Glutamatergic neuron (in vitro differentiated cells): ENCODE measurements at regions not wholly inside any gene's neighbourhood (a gene's known extent, or its start where the extent isn't known, plus 50 kb on each side); places are given as distances from the start of the nearest gene placed in this dataset.

Experiments used
- DNase-seq: peaks from one replicate; pipeline ENCODE4 v3.0.0; 2022
- H3K27ac Mint-ChIP-seq: one replicate; pipeline ENCODE4 v1.8.0; 2020; ENCODE audit warnings: mild to moderate bottlenecking, mixed read lengths, inconsistent platforms; ENCODE audit not compliant: unreplicated experiment
- H3K27me3 Mint-ChIP-seq: one replicate; pipeline ENCODE4 v1.8.0; 2020; ENCODE audit warnings: mild to moderate bottlenecking, moderate library complexity, mixed read lengths, inconsistent platforms; ENCODE audit not compliant: unreplicated experiment
- H3K36me3 Mint-ChIP-seq: one replicate; pipeline ENCODE4 v1.8.0; 2020; ENCODE audit warnings: mild to moderate bottlenecking, mixed read lengths, inconsistent platforms; ENCODE audit not compliant: unreplicated experiment
- H3K4me1 Mint-ChIP-seq: one replicate; pipeline ENCODE4 v1.8.0; 2020; ENCODE audit warnings: mild to moderate bottlenecking, low read depth, mixed read lengths, inconsistent platforms; ENCODE audit not compliant: unreplicated experiment
- H3K4me3 Mint-ChIP-seq: one replicate; pipeline ENCODE4 v1.8.0; 2020; ENCODE audit warnings: mild to moderate bottlenecking, mixed read lengths, inconsistent platforms; ENCODE audit not compliant: unreplicated experiment
- H3K9me3 Mint-ChIP-seq: one replicate; pipeline ENCODE4 v1.8.0; 2020; ENCODE audit warnings: mild to moderate bottlenecking, moderate library complexity, mixed read lengths, inconsistent platforms; ENCODE audit not compliant: unreplicated experiment
- TF ChIP-seq, protein P1 (sequence below): fragments of 200-600 bp; sonication (generic); IDR thresholded peaks from one replicate; pipeline ENCODE4 v1.5.0; 2021; ENCODE audit not compliant: partially characterized antibody, unreplicated experiment

GRCh38 chr6:10190042-10190441 is 224.8 kb downstream of the TFAP2A start:
- DNase-seq = no peak
- Mint-ChIP-seq H3K27me3 (peaks cover 2% of the 10 kb centered on the region), H3K9me3 (no peaks in the 10 kb centered on the region), H3K36me3 (no peaks in the 10 kb centered on the region), H3K4me1 (no peaks in the 10 kb centered on the region), H3K4me3 (no peak overlapping the region), H3K27ac (no peak overlapping the region)
- TF ChIP-seq, protein P1, sequence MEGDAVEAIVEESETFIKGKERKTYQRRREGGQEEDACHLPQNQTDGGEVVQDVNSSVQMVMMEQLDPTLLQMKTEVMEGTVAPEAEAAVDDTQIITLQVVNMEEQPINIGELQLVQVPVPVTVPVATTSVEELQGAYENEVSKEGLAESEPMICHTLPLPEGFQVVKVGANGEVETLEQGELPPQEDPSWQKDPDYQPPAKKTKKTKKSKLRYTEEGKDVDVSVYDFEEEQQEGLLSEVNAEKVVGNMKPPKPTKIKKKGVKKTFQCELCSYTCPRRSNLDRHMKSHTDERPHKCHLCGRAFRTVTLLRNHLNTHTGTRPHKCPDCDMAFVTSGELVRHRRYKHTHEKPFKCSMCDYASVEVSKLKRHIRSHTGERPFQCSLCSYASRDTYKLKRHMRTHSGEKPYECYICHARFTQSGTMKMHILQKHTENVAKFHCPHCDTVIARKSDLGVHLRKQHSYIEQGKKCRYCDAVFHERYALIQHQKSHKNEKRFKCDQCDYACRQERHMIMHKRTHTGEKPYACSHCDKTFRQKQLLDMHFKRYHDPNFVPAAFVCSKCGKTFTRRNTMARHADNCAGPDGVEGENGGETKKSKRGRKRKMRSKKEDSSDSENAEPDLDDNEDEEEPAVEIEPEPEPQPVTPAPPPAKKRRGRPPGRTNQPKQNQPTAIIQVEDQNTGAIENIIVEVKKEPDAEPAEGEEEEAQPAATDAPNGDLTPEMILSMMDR = no peak

DNA sequence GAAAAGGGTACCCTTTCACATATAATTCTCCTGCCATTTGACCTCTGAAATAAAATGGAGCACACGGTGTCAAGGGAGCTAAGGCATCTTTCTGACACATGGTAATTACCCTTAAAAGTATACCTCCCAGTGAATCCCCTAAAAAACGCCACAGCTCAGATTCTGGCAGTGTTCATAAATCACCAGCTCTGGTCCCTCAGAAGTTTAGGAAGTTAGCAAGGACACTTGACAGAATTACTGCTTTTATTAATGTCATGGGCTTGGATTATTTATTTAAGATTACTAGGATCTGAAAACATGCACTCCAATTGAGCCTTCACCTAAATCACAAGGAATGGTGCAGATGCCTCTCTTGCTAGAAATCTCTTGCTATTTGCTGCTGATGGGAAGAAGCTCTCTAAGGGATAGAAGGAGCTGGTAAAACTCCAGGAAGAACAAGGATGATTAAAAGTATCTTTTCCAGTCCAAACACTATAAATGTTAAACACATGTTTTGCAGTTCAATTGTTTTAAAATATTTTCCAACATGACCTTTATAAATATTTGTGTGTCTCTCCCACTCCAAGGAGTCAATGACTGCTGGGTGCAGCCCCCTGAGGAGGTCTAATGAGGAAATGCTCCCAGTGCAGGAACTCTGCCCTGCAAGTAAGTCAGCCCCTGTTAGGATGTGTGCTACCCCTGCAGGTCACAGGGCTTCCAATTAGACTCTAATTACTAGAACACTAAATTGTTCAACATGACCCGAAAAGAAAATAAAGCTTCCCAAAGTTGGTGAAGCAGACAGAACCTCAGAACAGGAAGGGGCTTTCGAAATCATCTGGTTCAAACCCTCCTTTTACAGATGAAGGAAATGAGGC is 230.3 kb downstream of the TFAP2A start:
- Mint-ChIP-seq H3K27me3 (peaks cover 2% of the 10 kb centered on the region), H3K27ac (no peak overlapping the region), H3K4me1 (no peaks in the 10 kb centered on the region), H3K36me3 (no peaks in the 10 kb centered on the region), H3K9me3 (no peaks in the 10 kb centered on the region), H3K4me3 (no peak overlapping the region)
- DNase-seq = no peak
- TF ChIP-seq, protein P1 = no peak

DNA sequence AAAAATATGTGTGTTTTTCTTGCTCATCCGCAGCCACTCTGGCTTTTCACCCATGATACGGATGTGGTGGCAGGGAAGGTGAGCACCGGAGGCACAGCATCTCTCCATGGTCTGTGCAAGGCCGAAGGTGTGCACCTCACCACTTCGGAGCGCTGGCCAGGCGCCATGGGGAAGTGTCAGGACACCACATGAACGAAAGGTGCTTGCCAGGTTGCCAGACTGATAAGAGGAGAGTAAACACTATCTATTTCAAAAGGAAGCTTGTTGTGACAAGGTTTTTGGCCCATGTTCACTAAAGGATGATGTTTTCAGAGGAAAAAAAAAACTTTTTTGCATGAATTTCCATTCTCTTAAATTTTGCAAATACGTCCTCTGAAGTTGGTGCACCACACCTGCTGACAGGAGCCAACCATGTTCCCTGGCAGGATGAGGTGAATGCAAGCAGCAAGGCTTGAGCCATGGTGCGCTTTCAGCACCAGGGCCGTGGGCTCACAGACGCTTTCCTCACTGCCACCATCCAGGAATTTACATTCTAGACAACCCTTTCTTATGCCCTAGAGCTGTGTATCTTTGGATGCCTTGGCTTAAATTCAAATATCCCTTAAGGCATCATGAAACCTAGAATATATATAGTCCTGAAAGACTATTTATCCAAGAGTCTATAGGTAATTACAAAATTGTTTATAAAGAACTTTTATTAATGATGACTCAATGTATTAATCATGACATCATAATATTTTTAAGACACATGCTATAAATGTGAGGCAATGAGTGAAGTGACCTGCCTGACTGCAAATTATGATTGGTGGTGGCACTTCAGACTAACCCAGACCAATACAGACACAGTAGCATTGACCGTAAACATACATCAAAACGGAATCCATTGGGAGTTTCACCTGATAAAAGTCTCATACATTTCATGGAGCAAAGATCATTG is 234.5 kb downstream of the TFAP2A start:
- Mint-ChIP-seq H3K27me3 (no peaks in the 10 kb centered on the region), H3K9me3 (no peaks in the 10 kb centered on the region), H3K4me1 (no peaks in the 10 kb centered on the region), H3K36me3 (no peaks in the 10 kb centered on the region), H3K4me3 (no peak overlapping the region), H3K27ac (no peak overlapping the region)
- TF ChIP-seq, protein P1 = no peak
- no peak for DNase-seq

GRCh38 chr6:10177704-10178103 is 237.2 kb downstream of the TFAP2A start:
- no peaks in the 10 kb centered on the region for H3K27me3 Mint-ChIP-seq
- no peaks in the 10 kb centered on the region for H3K36me3 Mint-ChIP-seq
- H3K27ac Mint-ChIP-seq = no peak overlapping the region
- no peak overlapping the region for H3K4me3 Mint-ChIP-seq
- TF ChIP-seq, protein P1 = no peak
- no peaks in the 10 kb centered on the region for H3K4me1 Mint-ChIP-seq
- DNase-seq = no peak
- no peaks in the 10 kb centered on the region for H3K9me3 Mint-ChIP-seq
